H1 (cell line): ENCODE measurements at regions not wholly inside any gene's neighbourhood (a gene's known extent, or its start where the extent isn't known, plus 50 kb on each side); places are given as distances from the start of the nearest gene placed in this dataset.

ENCODE experiments used
- BRCA1 ChIP-seq: IDR thresholded peaks from 2 replicates; pipeline ENCODE4 v1.6.1; 2012; ENCODE audit warnings: low read depth, low read length, improper control_type of control experiment
- CREB1 ChIP-seq: IDR thresholded peaks from 2 replicates; pipeline ENCODE4 v1.6.1; 2012; ENCODE audit warnings: inconsistent platforms
- EGR1 ChIP-seq: IDR thresholded peaks from 2 replicates; pipeline ENCODE4 v1.6.1; 2011; ENCODE audit warnings: low read depth, low read length, borderline replicate concordance
- EP300 ChIP-seq, 2 experiments: IDR thresholded peaks; 1 replicate in 1 of 2; 2 replicates in 1 of 2; pipeline ENCODE4 v1.6.1; 2011 to 2012; ENCODE audit warnings: low read depth in 2 of 2, low read length in 2 of 2, mild to moderate bottlenecking in 2 of 2, borderline replicate concordance in 1 of 2, inconsistent platforms in 1 of 2, moderate library complexity in 1 of 2
- EZH2 ChIP-seq: fragments of 200-600 bp; sonication (generic); IDR thresholded peaks from 2 replicates; pipeline ENCODE4 v1.7.1; 2012; ENCODE audit warnings: low read depth, mild to moderate bottlenecking, moderate library complexity, low read length, inconsistent platforms; ENCODE audit not compliant: severe bottlenecking
- GTF2F1 ChIP-seq: IDR thresholded peaks from 2 replicates; pipeline ENCODE4 v1.6.1; 2012; ENCODE audit warnings: low read depth, low read length, improper control_type of control experiment, borderline replicate concordance
- HDAC6 ChIP-seq: IDR thresholded peaks from one replicate; pipeline ENCODE4 v1.7.1; 2012; ENCODE audit warnings: low read depth, mild to moderate bottlenecking, inconsistent platforms, low read length, moderate library complexity
- MAX ChIP-seq: IDR thresholded peaks from 2 replicates; pipeline ENCODE4 v1.6.1; 2012; ENCODE audit warnings: inconsistent platforms
- POLR2AphosphoS5 ChIP-seq: IDR thresholded peaks from 2 replicates; pipeline ENCODE4 v1.6.1; 2011; ENCODE audit warnings: low read depth, low read length
- RNF2 ChIP-seq: fragments of 200-900, 300-1000 bp; sonication (generic); IDR thresholded peaks from 2 replicates; pipeline ENCODE4 v1.7.1; 2016; ENCODE audit warnings: borderline replicate concordance, low read depth, mild to moderate bottlenecking, antibody characterized with exemption, low read length; ENCODE audit not compliant: poor library complexity, severe bottlenecking; ENCODE audit errors: missing control alignments
- SAP30 ChIP-seq: fragments of 300-600 bp; sonication (generic); IDR thresholded peaks from 2 replicates; pipeline ENCODE4 v1.7.1; 2012; ENCODE audit warnings: low read length, moderate library complexity, mild to moderate bottlenecking, inconsistent platforms; ENCODE audit not compliant: insufficient read depth, insufficient replicate concordance
- YY1 ChIP-seq: IDR thresholded peaks from 2 replicates; pipeline ENCODE4 v1.6.1; 2011; ENCODE audit warnings: low read depth, mild to moderate bottlenecking, low read length
- TF ChIP-seq, protein P1 (sequence below), 3 experiments: IDR thresholded peaks; 1 replicate in 2 of 3; 2 replicates in 1 of 3; pipeline versions ENCODE4 v1.5.1 to v1.6.1; 2011; ENCODE audit warnings: low read length in 3 of 3, mild to moderate bottlenecking in 3 of 3, inconsistent platforms in 2 of 3, low read depth in 1 of 3, moderate library complexity in 1 of 3; ENCODE audit not compliant: insufficient read depth in 1 of 3; ENCODE audit errors: control extremely low read depth in 1 of 3

DNA sequence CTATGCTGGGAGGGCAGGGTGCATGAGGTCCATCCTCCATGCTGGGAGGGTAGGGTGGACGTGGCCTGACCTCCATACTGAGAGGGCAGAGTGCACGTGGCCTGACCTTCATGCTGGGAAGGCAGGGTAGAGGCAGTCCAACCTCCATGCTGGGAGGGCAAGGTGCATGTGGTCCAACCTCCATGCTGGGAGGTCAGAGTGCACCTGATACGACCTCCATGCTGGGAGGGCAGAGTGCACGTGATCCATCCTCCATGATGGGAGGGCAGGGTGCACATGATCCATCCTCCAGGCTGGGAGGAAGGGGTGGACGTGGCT, 622.2 kb downstream of the BRD1 start:
- TF ChIP-seq EGR1 (no peak), POLR2AphosphoS5 (no peak), EP300 (IDR thresholded peaks at IDR 0.05; ENCODE audit: borderline replicate concordance in 1 of 2, low read depth in 2 of 2, low read length in 2 of 2) (no peak), YY1 (no peak), BRCA1 (no peak), CREB1 (no peak), RNF2 (no peak), MAX (no peak), HDAC6 (no peak), EZH2 (no peak), GTF2F1 (no peak), SAP30 (no peak)
- TF ChIP-seq, protein P1, sequence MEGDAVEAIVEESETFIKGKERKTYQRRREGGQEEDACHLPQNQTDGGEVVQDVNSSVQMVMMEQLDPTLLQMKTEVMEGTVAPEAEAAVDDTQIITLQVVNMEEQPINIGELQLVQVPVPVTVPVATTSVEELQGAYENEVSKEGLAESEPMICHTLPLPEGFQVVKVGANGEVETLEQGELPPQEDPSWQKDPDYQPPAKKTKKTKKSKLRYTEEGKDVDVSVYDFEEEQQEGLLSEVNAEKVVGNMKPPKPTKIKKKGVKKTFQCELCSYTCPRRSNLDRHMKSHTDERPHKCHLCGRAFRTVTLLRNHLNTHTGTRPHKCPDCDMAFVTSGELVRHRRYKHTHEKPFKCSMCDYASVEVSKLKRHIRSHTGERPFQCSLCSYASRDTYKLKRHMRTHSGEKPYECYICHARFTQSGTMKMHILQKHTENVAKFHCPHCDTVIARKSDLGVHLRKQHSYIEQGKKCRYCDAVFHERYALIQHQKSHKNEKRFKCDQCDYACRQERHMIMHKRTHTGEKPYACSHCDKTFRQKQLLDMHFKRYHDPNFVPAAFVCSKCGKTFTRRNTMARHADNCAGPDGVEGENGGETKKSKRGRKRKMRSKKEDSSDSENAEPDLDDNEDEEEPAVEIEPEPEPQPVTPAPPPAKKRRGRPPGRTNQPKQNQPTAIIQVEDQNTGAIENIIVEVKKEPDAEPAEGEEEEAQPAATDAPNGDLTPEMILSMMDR (IDR thresholded peaks at IDR 0.05; ENCODE audit: control extremely low read depth in 1 of 3, insufficient read depth in 1 of 3, low read depth in 1 of 3, low read length in 3 of 3), result no peak
